NOMO-1 treated with DMSO at 0.1 percent for 48 hours (cell line): ENCODE measurements at regions not wholly inside any gene's neighbourhood (a gene's known extent, or its start where the extent isn't known, plus 50 kb on each side); places are given as distances from the start of the nearest gene placed in this dataset.

Experiments used
- DNase-seq: peaks from one replicate; lab custom pipeline; 2025; ENCODE audit not compliant: unreplicated experiment; lab: John Stamatoyannopoulos, UW

- no peak for DNase-seq
These were observed 126.0 kb upstream of the PARP11 start for GRCh38 chr12:3998968-3999792.

- DNase-seq = no peak
These were observed 125.2 kb upstream of the PARP11 start for GRCh38 chr12:3998397-3998796.

DNA sequence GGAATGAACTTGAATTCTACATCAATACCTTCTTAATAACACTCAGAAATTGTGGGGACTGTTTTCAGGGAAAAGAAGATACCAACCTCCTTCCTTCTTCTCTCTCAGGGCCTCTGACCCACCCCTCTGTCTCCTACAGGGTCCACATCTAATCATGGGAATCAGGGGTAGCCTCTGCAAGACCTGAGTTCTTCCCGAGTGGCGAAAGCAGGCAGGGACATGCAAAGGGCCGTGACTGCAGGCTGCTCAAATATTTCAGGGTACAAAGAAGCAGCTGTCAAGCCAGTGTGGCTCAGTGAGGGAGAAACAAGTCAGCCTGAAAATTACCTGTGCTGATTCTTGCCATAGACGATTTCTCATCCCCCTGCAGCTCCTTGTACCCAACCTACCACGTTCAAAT lies 123.1 kb upstream of the PARP11 start:
- DNase-seq = no peak

- no peak for DNase-seq
These were observed 122.1 kb upstream of the PARP11 start for GRCh38 chr12:3995306-3995705.

GRCh38 chr12:3994500-3994899 lies 121.3 kb upstream of the PARP11 start:
- no peak for DNase-seq

GRCh38 chr12:3992945-3993344 lies 119.7 kb upstream of the PARP11 start:
- no peak for DNase-seq

DNA sequence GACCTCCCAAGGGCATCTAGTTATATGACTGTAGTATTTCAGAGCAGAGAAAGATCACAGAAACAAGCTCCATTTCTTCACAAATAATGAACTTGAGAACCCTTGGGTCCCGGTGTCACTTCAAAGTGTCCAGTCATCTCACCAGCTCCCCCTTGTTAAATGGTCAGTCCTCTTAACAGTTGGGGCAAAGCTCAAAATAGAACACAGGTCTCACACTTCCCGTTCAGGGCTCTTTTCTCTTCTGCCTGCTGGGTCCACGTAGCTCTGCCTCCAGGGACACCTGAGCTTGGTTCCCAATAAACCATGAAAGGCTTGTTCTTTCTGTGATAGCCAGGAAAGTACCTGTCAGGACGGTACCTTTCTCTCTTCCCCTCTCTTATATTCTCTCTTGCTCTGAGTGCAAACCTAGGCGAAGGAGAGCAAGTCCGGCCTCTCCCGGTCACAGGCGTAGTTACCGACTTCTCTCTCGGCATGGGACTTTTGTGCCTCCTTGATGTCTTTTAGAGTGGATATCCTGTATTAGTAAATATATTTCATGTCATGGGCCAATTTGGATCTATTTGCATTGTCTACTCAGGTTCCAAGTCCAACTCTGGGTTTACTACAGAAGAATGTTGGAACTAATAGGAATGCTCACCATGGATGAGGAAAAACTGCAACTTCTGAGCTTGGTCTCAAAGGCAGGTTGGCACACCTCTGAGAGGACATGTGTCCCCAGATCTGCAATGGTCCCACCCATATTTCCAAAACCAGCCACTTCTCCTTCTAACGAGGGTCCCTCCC lies 118.8 kb upstream of the PARP11 start:
- no peak for DNase-seq

DNA sequence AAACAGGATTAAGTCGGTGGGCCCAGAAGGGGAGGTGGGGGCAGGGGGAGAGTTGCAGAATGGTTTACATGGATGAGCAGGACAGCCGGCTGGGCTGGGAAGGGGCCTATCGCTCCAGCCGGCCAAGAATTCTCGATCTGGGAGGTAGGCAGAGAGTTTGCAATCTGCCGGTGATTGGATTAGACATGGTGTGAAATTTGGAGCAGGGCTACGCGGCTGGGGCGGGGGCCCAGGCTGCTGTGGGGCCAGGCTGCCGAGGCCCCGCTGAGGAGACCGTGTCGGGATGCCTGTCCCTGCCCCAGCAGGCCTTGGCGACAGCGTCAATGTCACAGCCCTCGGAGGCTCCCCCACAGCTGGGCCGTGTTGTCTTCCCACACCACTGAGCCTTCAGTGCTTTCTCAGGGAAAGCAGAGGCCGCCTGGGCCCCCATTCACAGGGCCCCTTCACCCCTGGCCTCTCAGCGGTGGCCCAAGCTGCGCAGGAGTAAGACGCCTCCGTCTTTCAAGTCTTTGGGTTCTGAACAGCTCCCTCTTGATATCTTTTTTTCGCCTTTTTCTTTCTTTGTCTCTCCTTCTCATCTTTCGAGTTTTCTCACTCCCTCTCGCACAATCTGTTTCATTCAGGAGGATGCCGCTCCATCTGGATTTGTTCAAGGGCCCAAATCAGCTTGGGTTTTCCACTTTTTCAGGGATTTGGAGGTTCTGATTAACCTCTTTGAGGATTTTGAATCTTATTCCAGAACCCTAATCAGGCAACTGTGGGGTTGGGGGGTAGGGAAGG lies 117.5 kb upstream of the PARP11 start:
- no peak for DNase-seq

- no peak for DNase-seq
These were observed 116.0 kb upstream of the PARP11 start for GRCh38 chr12:3989218-3989550.

DNA sequence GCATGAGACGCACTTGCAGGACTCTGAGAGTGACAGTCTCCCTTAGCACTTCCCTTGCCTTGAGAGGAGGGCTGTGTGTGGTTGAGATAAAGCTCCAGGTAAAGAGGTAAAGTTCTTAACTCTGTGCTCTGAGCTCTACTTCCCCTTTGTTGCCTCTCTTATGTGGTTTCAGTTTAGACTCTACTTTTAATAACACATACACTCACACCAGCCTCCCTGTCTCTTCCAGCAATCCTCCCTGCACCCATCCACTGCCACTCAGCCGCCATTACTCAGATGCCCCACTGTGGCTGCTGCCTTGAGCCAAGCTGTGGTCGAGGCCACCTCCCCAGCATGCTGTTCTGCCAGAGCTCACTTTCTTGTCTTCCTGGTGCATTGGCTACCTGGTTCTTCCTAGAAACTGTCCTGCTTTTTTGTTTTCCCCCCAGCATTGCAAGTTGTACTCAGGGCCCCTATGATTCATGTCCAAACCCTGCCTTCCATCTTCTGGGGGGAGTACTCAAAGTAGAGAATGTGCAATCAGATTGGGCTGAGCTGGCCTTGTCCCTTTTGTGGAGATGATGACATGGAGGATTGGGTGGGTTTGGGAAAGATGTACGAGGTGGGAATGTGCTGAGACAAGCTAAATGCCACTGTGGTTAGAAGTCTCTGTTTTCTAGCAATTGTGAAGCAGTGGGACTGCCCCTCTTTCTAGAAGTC lies 115.5 kb upstream of the PARP11 start:
- DNase-seq = no peak

DNA sequence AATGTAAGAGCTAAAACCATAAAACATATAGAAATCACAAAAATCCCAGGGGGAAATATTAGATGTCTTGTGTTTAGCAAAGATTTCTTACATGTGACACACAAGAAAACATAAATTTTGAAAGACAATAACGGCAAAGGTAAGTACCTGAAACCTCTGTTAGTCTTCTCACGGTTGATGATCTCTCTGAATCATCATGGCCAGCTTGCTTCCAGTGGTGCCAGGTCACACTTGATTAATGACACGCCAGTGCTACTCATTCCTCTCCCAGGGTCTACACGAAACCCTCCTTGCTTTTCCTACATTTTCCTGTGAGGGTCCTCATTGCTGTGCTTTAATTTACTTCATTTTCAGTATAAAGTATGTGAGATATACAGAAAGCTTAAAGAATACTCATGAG lies 114.4 kb upstream of the PARP11 start:
- no peak for DNase-seq

- DNase-seq = no peak
These were observed 107.5 kb upstream of the PARP11 start for GRCh38 chr12:3980504-3981272.

GRCh38 chr12:3977621-3978020 lies 104.4 kb upstream of the PARP11 start:
- DNase-seq = no peak

GRCh38 chr12:3976351-3976938 lies 103.2 kb upstream of the PARP11 start:
- DNase-seq = no peak

DNA sequence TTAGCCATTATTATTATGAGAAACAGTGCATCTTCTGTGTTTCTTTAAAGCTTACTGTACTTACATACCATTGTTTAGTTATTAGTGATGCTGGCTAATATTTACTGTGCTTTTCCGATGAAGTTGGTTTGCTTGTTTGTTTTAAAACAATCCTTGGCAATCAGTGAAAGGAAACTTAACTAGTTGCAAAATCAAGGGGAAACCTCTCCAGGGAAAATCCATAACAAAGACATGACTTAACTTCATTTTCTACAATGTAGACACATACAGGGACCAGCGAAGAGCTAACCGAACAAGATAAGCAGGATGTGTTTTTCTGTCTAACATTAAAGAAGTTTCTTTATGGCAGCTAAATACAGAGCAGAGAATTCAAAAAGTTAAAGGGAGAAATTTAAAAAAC lies 102.5 kb upstream of the PARP11 start:
- no peak for DNase-seq

- DNase-seq = no peak
These were observed 101.7 kb upstream of the PARP11 start for GRCh38 chr12:3974883-3975282.

GRCh38 chr12:3973973-3974644 lies 100.9 kb upstream of the PARP11 start:
- no peak for DNase-seq

DNA sequence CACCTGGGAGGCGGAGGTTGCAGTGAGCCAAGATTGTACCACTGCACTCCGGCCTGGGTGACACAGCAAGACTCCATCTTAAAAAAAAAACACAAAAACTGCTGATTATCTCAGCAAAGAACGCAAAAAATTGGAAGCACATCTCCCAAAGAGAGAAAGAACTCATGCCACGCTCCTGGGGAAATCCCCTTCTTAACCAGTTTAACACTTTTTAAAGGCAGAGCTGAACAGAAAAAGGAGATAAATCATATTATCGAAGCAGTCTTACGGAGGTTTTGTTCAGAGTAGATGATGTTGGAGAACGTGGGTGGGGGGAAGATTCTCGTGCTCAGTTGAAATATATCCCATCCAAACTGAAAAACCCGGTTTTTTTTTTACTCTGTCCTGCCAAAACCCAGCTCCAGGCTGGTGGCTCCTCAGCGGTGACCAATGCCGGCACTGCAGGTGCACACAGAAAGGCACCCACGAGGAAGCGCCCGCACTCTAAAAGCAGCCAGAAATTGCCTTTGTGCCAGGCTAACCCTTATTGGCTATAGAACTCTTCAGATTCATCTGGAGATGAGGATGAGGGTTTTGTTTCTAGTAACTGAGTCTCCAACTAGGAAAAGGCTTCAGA lies 100.2 kb upstream of the PARP11 start:
- no peak for DNase-seq

DNA sequence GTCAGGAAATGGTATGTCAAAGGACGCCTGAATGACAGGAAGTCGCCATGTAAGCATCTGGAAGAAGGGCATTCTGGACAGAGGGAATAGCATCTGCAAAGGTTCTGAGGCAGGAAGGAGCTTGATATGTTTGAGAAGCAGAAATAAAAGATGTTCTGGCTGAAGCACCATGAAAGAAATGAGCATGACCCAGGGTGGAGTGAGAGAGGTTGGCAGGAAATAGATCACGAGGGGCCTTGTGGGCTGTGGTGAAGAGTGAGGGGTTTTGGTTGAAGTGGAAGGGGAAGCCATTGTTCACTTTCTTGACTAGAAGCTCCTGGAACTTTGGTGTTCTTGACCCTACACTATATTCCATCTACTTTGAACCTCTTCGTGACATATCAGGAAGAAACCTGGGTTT lies 99.4 kb upstream of the PARP11 start:
- no peak for DNase-seq
